ENCODE measurements at regions not wholly inside any gene's neighbourhood (a gene's known extent, or its start where the extent isn't known, plus 50 kb on each side); places are given as distances from the start of the nearest gene placed in this dataset.

- TF ChIP-seq CTCF (IDR thresholded peaks at IDR 0.05) = no peak
Observed at GRCh38 chr13:85089186-85089585, 710.0 kb downstream of the SLITRK6 start.

GRCh38 chr13:85080691-85081090, 718.5 kb downstream of the SLITRK6 start:
- TF ChIP-seq CTCF (IDR thresholded peaks at IDR 0.05) = no peak

GRCh38 chr13:85076343-85076742, 722.9 kb downstream of the SLITRK6 start:
- no peak for TF ChIP-seq CTCF (IDR thresholded peaks at IDR 0.05)

GRCh38 chr13:85074543-85075313, 724.5 kb downstream of the SLITRK6 start:
- no peak for TF ChIP-seq CTCF (IDR thresholded peaks at IDR 0.05)

- no peak for TF ChIP-seq CTCF (IDR thresholded peaks at IDR 0.05)
Observed at GRCh38 chr13:85068231-85068630, 731.0 kb downstream of the SLITRK6 start.

GRCh38 chr13:85040215-85040614, 759.0 kb downstream of the SLITRK6 start:
- TF ChIP-seq CTCF (IDR thresholded peaks at IDR 0.05) = no peak

- no peak for TF ChIP-seq CTCF (IDR thresholded peaks at IDR 0.05)
Observed at GRCh38 chr13:85031771-85032170, 767.4 kb downstream of the SLITRK6 start.

- TF ChIP-seq CTCF (IDR thresholded peaks at IDR 0.05) = no peak
Observed at GRCh38 chr13:85028035-85028434, 771.2 kb downstream of the SLITRK6 start.

Measured in LNCAP (cell line).